Lung (tissue), 11 donors: ENCODE measurements at regions not wholly inside any gene's neighbourhood (a gene's known extent, or its start where the extent isn't known, plus 50 kb on each side); places are given as distances from the start of the nearest gene placed in this dataset.

Experiments used
- ATAC-seq: fragments of 200-7000 bp; cut with Tn5 transposase; one replicate; pipeline ENCODE4 v1.9.1; 2020; ENCODE audit warnings: moderate number of reproducible peaks; ENCODE audit not compliant: insufficient read depth, low FRiP score
- DNase-seq, 3 donors: peaks; one replicate each; pipeline ENCODE4 v3.0.0-alpha.2; 2013 to 2017
- H3K27ac ChIP-seq, 2 donors: one replicate each; pipeline ENCODE4 v1.5.1; 2013; ENCODE audit warnings: mild to moderate bottlenecking in 2 of 2, moderate library complexity in 2 of 2, control low read depth in 1 of 2, inconsistent platforms in 1 of 2, low read depth in 1 of 2, low read length in 1 of 2
- H3K27me3 ChIP-seq, 3 donors: one replicate each; pipeline ENCODE4 v1.5.1; 2013; ENCODE audit warnings: low read length in 2 of 3; ENCODE audit not compliant: control insufficient read depth in 3 of 3, insufficient read depth in 3 of 3
- H3K36me3 ChIP-seq, 4 donors: one replicate each; pipeline ENCODE4 v1.5.1; 2013; ENCODE audit warnings: low read length in 4 of 4, mild to moderate bottlenecking in 1 of 4, moderate library complexity in 1 of 4; ENCODE audit not compliant: control insufficient read depth in 4 of 4, insufficient read depth in 4 of 4
- H3K4me1 ChIP-seq, 5 donors: one replicate each; pipeline ENCODE4 v1.5.1; 2013; ENCODE audit warnings: low read length in 5 of 5, mild to moderate bottlenecking in 2 of 5, moderate library complexity in 1 of 5; ENCODE audit not compliant: control insufficient read depth in 5 of 5, insufficient read depth in 5 of 5
- H3K4me3 ChIP-seq: one replicate; pipeline ENCODE4 v1.5.1; 2013; ENCODE audit warnings: mild to moderate bottlenecking, control low read depth, moderate library complexity
- H3K9ac ChIP-seq, 2 donors: one replicate each; pipeline ENCODE4 v1.5.1; 2013; ENCODE audit warnings: low read length in 2 of 2, control low read depth in 1 of 2; ENCODE audit not compliant: insufficient read depth in 1 of 2
- H3K9me3 ChIP-seq, 4 donors: one replicate each; pipeline ENCODE4 v1.5.1; 2013; ENCODE audit warnings: low read length in 3 of 4, mild to moderate bottlenecking in 1 of 4, moderate library complexity in 1 of 4; ENCODE audit not compliant: control insufficient read depth in 4 of 4, insufficient read depth in 3 of 4
- WGBS, 2 donors: extraction: QIAGEN DNeasy Blood & Tissue Kit; methylation state at CpG; one replicate each; pipeline ENCODE4 v1.1.7; 2013; 5-methylcytosine and 5-hydroxymethylcytosine counted together
- TF ChIP-seq, protein P1 (sequence below): IDR thresholded peaks from 2 replicates; pipeline ENCODE4 v1.5.1; 2012; ENCODE audit warnings: mild to moderate bottlenecking; ENCODE audit errors: control extremely low read depth, extremely low read depth
- donor health status: control.
- donor health status: control.
- donor health status: Bipolar disorder and iron deficiency.
- donor health status: healthy.
- donor health status: DM: yes; HTN: yes; CAD: no.

DNA sequence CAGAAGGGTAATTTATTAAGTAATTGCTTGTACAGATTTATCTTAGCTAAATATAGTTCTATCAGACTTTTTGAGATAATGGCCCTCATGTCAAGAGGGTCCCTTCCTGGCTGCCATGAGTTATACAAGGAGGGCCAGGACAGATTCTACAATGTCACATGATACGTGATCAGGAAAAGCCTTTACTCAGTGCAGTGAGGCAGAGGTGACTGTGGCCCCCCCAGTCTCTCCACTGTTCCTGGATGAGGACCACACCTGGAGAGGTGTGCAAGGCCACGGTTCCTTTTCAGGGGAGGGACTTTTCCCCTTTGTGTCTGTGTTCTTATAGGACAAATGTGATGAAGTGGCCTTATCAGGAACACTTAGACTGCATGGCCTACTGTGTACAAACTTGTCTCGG, 54.3 kb upstream of the LRCH1 start:
- Histone ChIP-seq H3K9ac (no peak overlapping the region), H3K4me3 (no peak overlapping the region), H3K4me1 (no peaks in the 10 kb centered on the region), H3K9me3 (no peaks in the 10 kb centered on the region), H3K27ac (no peak overlapping the region), H3K36me3 (no peaks in the 10 kb centered on the region), H3K27me3 (no peaks in the 10 kb centered on the region)
- no peak for ATAC-seq
- TF ChIP-seq, protein P1, sequence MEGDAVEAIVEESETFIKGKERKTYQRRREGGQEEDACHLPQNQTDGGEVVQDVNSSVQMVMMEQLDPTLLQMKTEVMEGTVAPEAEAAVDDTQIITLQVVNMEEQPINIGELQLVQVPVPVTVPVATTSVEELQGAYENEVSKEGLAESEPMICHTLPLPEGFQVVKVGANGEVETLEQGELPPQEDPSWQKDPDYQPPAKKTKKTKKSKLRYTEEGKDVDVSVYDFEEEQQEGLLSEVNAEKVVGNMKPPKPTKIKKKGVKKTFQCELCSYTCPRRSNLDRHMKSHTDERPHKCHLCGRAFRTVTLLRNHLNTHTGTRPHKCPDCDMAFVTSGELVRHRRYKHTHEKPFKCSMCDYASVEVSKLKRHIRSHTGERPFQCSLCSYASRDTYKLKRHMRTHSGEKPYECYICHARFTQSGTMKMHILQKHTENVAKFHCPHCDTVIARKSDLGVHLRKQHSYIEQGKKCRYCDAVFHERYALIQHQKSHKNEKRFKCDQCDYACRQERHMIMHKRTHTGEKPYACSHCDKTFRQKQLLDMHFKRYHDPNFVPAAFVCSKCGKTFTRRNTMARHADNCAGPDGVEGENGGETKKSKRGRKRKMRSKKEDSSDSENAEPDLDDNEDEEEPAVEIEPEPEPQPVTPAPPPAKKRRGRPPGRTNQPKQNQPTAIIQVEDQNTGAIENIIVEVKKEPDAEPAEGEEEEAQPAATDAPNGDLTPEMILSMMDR = no peak
- whole genome bisulfite sequencing, 2 donors = 71 to 85% methylated on average over 3 of the region's 3 CpGs
- DNase-seq = no peak

DNA sequence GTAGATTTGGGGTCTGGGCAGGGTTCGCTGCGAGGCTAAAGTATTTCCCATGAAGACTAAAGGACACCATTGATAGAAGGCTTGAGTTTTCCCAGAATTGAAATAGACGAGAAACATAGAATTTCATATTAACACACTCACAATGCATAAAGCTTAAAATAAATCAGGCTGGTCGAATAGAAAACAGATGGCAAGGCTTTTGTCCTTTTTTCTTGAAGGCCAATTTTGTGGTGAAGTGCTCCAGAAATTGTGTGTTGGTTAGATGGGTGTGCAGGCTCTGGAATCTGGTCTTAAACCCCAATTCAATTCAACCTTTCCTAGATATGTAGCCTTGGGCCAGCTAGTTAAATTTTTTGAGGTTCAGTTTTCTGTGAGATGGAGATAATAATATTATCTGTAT, 56.9 kb upstream of the LRCH1 start:
- DNase-seq (no peak), ATAC-seq (no peak)
- TF ChIP-seq, protein P1 = no peak
- no peaks in the 10 kb centered on the region for H3K27me3 ChIP-seq
- H3K27ac ChIP-seq = no peak overlapping the region
- no peaks in the 10 kb centered on the region for H3K9me3 ChIP-seq
- H3K4me1 ChIP-seq = no peaks in the 10 kb centered on the region
- H3K36me3 ChIP-seq = no peaks in the 10 kb centered on the region
- 90 to 95% methylated on average over 4 of the region's 4 CpGs for WGBS, 2 donors
- no peak overlapping the region for H3K9ac ChIP-seq
- H3K4me3 ChIP-seq = no peak overlapping the region

DNA sequence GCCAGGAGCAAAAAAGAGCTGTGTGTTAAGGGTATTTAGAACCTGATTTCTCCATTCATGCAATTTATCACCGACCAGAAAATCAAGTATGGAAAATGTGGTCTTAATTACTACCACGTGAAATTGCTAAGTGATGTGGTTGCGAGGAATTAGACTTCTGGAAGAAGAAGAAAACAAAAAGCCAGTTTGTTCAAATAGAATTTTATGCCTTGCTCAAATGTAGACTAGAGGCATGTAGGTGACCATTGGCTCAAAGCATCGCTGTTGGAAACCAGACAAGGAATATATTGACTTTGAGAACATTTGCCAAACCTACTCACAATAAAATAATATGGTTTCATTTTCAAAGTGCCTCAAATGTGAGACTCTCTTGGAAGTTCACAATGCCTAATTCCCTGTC, 57.3 kb upstream of the LRCH1 start:
- no peak for ATAC-seq

DNA sequence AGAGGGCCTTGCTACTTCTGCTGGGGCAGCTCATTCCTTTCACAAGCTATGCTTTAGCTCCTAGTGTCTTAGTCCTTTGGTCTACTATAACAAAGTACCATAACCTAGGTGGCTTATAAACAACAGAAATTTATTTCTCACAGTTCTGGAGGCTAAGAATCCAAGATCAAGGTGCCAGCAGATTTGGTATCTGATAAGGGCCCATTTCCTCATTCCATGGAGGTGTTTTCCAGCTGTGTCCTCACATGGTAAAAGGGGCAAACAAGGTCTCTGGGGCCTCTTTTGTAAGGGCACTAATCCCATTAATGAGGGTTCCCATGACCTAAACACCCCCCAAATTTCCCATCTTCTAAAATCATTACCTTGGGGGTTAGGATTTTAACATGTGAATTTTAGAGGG, 57.9 kb upstream of the LRCH1 start:
- DNase-seq (no peak), ATAC-seq (no peak)
- H3K9me3 ChIP-seq = no peaks in the 10 kb centered on the region
- H3K4me3 ChIP-seq = no peak overlapping the region
- no peak overlapping the region for H3K9ac ChIP-seq
- TF ChIP-seq, protein P1 = no peak
- H3K27ac ChIP-seq = no peak overlapping the region
- no peaks in the 10 kb centered on the region for H3K36me3 ChIP-seq
- no peaks in the 10 kb centered on the region for H3K27me3 ChIP-seq
- no peaks in the 10 kb centered on the region for H3K4me1 ChIP-seq

More for the DNA sequence above, 57.3 kb upstream of the LRCH1 start:
- H3K4me1 ChIP-seq = no peaks in the 10 kb centered on the region
- H3K36me3 ChIP-seq = no peaks in the 10 kb centered on the region
- H3K27ac ChIP-seq = no peak overlapping the region
- no peak overlapping the region for H3K4me3 ChIP-seq
- WGBS, 2 donors = 93 to 96% methylated on average over 4 of the region's 4 CpGs
- no peaks in the 10 kb centered on the region for H3K9me3 ChIP-seq
- DNase-seq = no peak
- no peak overlapping the region for H3K9ac ChIP-seq
- TF ChIP-seq, protein P1 = no peak
- H3K27me3 ChIP-seq = no peaks in the 10 kb centered on the region
